Stimulated activated CD8-positive, alpha-beta memory T cell treated with anti-CD3 and anti-CD28 coated beads, Interleukin-4, amount 100 ng/mL, for 48 hours (primary cell): ENCODE measurements at regions not wholly inside any gene's neighbourhood (a gene's known extent, or its start where the extent isn't known, plus 50 kb on each side); places are given as distances from the start of the nearest gene placed in this dataset.

Source experiments
- DNase-seq: peaks from one replicate; pipeline ENCODE4 v3.0.0-alpha.2; 2020

DNA sequence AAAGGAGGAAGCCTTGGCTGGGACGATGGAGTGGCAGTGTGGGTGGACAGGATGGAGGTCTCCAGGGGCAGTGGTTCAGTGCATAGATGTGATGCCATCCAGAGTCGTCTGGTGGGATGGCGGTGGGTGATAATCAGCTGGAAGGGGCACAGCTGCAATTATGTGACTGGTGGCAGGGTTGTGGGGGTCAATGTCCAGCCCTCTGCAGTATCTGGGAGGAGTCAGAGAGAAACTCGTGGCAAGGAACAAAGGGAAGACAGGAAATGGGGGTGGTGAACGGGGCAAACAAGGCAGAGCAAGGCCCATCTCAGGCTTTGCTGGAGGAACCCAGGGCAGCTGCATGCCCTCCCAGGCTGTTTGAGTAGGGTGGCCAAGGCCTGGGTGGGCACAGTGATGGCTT is 118.3 kb upstream of the USP24 start:
- DNase-seq, result no peak

- no peak for DNase-seq
These were observed 116.2 kb upstream of the USP24 start for GRCh38 chr1:55331351-55331750.

- no peak for DNase-seq
These were observed 114.8 kb upstream of the USP24 start for GRCh38 chr1:55329808-55330432.

DNA sequence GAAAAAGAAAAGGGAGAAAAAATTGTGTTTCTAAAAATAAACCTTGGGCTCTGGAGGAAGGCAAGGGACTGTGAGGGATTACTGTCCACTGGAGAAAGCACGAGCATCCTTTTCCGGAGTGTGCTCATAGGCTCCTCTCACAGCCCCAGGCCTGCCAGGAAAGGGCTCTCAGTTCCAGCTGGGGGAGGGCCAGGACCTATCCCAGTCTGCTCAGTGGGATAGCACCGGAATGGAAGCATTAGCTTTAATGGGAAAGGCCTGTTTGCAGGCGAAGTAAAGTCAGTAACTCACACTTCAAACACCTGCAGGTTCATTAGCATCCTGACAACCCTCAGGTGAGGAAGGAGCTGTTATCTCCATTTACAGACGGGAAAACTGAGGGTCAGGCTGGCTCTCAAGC is 113.9 kb upstream of the USP24 start:
- DNase-seq, result no peak

DNA sequence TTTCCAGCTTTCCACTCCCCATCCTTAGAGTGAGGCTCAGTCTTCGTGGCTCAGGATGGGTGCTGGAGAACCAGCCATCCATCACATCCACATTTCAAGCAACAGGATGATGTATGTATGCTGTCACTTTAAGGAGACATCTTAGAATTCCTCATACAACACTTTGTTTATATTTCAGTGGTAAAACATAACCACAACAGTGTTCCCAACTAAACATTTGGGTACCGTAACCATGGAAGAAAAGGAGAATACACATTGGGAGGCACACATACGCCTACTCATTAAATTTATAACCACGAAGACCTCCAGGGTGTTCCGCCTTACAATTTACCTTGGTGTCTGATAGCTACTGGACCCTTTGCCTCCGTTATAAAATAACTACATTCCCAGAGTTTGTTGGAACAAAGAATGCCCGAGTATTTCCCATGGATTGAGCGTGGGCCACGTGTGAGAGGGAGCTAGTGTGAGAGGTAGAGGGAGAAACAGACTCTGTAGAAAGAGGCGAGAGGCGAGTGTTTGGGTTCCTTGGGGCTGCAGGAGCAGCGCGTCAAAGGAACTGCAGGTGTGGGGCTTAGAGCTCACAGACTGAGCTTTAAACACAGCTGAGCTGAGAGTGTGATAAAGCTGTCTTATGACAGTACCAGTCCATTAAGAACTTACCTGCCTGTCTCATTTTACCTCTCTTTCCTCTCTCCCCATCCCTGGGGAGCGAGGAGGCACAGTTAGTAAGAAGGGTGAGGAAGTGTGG is 111.5 kb upstream of the USP24 start:
- DNase-seq, result no peak

- no peak for DNase-seq
These were observed 108.6 kb upstream of the USP24 start for GRCh38 chr1:55323760-55324159.

- no peak for DNase-seq
These were observed 107.7 kb upstream of the USP24 start for GRCh38 chr1:55322842-55323241.

DNA sequence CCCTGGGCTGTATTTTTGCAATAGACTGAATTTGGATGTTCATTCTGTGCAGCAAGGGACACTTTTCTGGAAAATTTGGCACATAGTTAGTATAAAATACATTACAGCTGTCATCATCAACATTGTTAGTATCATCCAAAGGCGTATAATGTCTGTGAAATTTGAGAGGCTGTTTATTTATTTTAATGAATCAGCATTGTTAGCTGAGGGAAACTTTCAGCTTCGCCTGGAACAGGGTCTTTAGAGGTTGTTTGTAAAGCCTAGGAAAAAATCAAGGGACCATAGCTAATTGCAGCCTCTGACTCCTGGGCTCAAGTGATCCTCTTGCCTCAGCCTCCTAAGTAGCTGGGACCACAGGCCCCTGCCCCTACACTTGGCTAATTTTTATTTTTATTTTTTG is 106.8 kb upstream of the USP24 start:
- no peak for DNase-seq

GRCh38 chr1:55320891-55321290 is 105.7 kb upstream of the USP24 start:
- DNase-seq, result no peak

GRCh38 chr1:55318116-55318817 is 103.1 kb upstream of the USP24 start:
- DNase-seq, result no peak

DNA sequence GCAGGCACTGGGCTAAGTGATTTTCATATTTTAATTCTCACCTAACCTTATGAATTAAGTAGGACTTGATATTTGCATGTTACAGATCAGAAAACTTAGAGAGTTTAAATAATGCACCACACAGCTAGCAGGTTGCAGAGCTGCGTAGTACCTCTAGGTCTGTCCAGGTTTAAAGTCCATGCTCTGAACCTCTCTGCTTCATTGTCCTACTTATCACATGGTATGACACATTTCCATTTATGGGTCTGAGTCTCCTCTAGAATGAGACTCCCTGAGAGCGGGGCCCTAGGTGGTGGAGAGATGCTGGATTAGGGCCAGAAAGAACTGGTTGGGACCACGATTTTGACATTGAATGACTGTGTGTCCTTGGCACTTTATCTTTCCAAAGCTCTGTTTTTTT is 102.5 kb upstream of the USP24 start:
- no peak for DNase-seq

GRCh38 chr1:55316947-55317662 is 101.9 kb upstream of the USP24 start:
- DNase-seq, result no peak

DNA sequence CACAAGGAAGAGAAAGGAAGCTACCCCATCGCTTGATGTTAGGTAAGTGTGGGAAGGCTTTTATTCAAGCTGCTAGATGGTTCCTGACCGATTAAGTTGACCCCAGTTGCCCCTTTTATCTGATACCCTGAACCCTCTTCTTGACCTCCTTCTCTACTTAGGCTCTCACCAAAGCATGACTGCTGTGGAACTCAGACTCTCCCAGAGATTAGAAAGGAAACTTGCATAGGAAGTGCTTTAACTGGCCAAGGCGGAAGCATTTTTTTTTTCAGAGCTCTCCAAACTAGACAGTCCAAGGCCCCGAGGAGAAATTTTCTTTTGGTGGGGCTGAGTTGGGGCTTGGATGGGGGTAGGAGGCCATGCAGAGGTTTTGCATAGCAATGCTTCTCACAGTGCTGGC is 101.3 kb upstream of the USP24 start:
- no peak for DNase-seq

DNA sequence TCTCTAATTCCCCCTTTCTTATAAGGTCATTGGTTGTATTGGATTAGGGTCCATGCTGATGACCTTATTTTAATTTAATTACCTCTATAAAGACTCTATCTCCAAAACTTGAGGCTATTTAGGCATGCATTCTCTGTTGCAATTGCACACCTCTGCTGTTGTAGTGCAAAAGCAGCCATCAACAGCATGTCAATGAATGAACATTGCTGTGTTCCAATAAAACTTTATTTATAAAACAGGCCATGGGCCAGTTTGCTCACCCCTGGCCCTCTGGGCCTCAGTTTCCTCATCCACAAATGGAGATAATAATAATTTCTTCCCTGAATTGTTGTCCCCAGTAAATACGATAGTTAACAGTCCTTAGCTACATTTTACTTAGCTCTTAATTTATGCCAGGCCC is 100.4 kb upstream of the USP24 start:
- DNase-seq, result no peak

- DNase-seq, result no peak
These were observed 99.6 kb upstream of the USP24 start for GRCh38 chr1:55314740-55315139.

DNA sequence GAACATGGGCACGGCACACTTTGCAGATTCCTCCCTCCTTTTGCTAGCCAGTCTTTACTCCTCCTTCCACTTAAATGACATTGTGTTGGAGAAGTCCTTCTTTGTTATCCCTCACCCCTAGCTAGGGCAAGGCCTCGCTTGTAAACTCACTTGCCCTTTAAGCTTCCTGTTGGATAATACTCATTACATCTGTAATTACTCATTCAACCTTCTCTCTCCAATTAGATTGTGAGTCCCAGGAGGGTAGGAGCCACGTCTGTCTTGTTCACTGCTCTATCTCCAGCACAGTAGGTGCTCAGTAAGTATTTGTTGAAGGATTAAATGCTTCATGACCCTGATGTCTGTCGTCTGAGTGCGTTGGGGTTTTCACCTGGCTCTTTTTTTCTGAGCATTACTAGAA is 98.7 kb upstream of the USP24 start:
- no peak for DNase-seq

DNA sequence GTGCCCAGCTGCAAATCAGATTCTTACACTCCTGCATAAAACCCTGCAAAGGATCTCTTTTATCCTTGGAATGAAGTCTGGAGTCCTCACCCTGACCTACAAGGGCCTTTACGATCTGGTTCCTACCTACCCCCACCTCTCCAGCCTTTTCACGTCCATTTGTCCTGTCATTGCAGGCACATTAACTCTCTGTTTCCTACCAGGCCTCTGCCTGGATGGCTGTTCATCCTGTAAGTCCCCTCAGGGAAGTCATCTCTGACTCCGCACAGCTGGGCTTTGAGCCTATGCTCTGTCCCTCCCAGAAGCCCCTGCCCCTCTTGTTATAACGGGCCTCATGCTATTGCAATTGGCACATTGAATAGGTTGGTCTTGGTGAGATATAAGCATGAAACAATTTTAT is 96.8 kb upstream of the USP24 start:
- DNase-seq, result no peak

DNA sequence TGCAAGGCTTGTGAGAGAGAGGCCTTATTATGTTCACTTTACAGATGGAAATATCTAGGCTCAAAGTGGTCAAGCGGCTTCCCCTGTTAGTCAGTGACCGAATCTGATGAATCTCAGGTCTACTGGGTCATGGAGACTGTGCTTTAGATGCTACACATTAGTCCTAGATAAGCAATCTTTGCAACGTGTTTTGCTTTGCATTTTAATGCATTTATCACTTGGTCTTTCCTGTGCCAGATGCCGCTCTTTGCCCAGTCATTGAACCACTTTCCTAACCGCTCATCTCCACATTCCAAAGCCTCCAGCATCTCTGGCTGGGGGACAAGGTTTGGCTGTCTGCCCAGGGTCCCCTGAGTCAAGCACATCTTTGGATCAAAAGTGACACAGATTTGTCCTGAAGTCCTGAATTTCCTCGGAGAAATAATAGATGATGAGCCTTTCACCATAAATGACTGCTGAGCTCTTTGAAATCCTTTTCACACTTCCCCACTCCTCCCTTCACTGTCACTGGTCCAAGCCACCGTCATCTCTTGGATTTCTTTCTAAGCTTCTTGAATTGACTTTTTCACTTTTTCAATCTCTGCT is 96.0 kb upstream of the USP24 start:
- DNase-seq, result no peak

- peak; percentile 48 for DNase-seq
These were observed 95.4 kb upstream of the USP24 start for GRCh38 chr1:55310505-55310971.

GRCh38 chr1:55309786-55310504 is 94.8 kb upstream of the USP24 start:
- no peak for DNase-seq

DNA sequence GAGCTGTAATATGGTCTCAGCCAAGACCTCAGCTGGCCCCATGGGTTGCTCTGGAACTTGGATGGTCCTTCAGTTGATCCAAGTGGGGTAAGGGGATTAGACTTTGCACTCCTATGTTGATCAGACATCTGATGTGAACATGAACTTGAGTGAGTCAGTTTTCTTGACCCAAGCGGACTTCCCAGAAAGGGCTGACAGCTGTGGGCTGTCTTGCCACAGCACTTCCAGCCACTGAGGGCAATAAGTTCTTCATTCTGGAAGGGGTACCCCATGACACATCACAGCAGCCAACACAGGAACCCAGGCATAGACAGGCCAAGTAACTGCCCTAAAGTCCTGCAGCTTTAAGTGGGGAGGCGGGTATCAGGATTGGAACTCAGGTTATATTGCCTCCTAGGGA is 93.9 kb upstream of the USP24 start:
- no peak for DNase-seq

- DNase-seq, result no peak
These were observed 90.6 kb upstream of the USP24 start for GRCh38 chr1:55305735-55306134.
